Smooth muscle cell of the brain vasculature (primary cell): ENCODE measurements at regions not wholly inside any gene's neighbourhood (a gene's known extent, or its start where the extent isn't known, plus 50 kb on each side); places are given as distances from the start of the nearest gene placed in this dataset.
A peak's percentile ranks its signal among the peaks of the same experiment; 100 is the strongest.

Source experiments
- DNase-seq: peaks from one replicate; pipeline ENCODE4 v3.0.0-alpha.2; 2012; ENCODE audit warnings: low read depth, low spot score

DNA sequence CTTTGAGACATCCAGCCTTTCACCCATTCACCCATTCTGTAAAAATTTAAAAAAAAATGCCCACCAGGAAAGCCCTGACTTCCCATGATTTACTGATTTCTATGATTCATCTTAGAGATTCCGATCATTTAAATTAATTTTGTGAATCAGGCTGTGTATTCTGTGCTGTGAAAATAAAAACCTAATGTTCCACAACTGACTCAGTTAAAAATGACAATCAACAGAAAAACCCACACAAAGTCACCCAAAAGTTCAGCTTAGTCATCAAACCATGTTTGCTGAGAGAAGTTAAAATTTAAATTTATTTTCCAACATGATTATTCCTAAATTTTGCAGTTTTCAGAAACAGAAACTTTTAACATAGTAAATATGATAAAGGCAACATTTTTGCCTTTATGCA, 509.9 kb downstream of the TENT5A start:
- no peak for DNase-seq

DNA sequence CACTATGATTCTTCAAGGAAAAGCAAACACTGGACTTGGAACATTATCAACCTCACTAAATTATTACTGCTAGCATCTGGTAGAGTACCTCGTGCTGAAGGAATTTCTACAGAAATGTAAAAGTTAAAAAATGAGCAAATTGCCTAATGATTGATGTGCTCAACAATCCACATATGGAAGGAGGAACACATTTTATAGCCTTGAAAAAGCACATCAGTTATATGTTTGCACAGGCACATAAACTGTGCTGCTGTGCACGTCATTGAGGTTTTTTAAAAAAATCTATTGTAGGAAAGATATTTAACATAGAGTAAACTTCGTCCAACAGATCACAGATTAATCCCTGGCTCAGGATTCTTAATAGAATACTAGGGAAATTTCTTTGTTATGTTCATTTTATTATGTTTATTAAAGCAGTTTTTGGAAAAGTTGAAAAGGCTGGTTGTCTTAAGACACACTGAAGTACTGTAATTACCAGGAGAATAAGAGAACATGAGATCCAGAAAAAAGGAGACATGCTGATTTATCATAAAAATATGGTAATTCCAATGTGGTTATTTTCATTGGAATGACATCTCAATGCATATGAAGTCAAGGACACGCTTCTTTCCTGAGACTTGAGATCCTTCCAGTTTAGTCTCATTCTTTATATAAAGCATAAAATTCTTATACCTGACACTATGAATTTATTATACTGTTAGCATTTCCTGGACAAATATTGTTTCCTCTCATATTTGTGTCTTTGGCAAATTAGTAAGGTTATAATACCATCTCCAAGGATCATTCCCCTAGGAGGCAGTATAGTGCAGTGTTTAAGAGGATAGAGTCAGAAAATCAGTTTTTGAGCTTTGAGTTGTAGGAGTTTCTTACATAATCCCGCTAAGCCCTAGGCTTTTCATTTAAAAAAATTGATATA, 511.1 kb downstream of the TENT5A start:
- DNase-seq, result no peak

DNA sequence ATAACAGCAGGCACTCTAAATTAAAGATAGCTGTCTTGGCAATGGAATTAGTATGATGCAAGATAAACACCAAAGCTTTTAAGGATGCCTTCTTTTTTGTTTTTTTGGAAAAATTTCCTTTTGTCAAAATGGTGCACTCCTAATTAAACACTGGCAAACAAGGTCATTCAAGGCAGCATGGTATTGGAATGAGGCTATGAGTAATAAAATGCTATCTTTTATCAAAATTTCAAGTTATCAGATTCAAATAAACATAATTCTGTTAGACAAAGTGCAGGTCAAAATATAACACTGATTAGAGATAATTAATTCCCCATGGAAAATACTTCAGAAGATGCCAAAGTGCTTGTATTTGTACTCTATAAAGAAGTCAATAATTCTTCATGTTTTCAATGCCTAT, 514.1 kb downstream of the TENT5A start:
- DNase-seq, result no peak

DNA sequence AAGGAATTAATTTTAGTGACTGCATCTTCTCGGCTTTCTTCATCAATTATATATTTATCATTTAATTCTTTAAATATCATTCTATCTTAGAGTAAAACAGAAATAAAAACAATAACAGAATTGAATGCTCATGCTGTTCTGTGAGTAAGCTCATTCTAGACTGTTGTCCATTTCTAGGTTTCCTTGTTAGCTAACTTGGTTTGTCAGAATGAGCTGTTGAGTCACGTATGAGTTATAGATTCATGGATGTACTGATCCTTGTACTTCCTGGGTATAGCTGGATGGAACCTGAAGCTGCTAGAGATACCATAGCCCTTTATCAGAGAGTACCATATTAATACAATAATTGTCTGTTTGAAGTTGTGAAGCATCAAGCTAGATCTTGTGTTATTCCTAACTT, 515.3 kb downstream of the TENT5A start:
- no peak for DNase-seq

DNA sequence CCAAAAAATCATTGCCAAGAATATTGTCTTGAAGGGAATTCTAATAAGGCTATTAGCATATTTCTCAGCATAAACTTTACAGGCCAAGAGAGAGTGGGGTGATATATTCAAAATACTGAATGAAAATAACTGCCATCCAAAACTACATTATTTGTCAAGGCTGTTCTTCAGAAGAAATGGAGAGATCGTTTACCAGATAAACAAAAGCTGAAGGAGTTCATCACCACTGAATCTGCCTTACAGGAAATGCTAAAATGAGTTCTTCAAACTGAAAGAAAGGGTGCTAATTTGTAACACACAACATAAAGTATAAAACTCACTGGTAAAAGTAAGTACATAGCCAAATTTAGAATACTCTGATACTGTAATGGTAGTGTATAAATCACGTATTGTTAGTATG, 517.0 kb downstream of the TENT5A start:
- DNase-seq, result no peak

DNA sequence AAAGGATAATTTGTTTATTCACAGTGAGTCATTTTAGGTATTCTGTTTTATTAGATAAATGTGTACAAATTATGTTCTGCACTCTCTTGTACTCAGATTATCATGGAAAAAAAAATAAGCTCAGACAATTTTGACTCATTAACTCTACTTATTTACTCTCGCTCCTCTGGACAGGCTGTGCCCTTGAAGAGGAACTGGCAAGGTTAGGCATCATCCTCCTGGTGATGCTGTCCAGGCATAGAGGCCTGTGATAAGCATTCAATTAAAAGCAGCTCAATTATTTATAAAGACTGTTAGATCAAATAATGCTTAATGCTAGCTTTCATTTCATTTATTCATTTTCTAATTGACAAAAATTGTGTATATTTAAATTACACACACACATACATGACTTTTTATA, 518.5 kb downstream of the TENT5A start:
- no peak for DNase-seq

DNA sequence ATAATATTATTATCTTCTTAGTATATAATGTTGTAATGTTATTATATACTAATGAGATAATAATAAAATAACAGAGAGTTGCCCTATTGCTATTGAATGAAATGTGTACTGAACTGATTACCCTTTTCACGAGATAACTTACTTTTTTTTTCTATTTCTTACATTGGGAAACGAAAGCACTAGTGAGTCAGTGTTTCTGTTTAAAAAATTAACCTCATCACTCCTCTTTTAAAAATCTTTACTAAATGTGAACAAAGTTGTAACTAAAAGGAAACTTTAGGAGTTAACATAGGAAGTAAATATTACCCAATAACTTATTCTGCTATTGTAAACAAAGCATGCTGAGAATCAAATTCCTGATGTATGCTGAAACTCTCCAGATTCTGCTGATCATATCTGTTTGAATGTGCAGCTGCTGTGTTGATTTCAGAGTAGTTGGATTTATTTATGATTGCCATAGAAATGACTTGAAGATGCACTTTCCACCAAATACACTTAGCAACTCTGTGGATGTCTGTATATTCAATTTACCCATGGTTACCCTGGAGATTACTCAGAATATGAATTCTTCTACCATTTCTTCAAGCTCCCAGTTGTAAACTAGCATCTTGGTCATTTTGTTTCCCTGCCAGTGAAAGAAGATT, 523.4 kb downstream of the TENT5A start:
- DNase-seq, result peak; percentile 57

DNA sequence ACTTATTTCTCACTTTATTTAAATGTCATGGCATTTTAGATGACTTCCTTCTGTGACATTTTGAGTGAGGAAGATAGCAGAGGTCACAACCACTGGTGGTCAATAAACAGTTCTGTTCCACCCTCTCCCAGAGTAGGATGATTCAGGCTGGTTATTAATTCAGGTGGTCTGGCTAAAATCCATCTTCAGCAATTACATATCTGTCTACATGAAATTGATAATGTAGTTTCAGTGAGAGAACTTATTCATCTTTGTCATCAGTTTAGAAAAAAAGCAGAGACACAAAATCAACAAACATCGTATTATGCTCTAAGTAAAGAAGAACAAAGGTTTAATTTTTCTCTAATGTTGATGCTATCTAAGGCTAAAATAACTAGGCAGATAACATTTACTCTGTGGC, 525.5 kb downstream of the TENT5A start:
- no peak for DNase-seq

DNA sequence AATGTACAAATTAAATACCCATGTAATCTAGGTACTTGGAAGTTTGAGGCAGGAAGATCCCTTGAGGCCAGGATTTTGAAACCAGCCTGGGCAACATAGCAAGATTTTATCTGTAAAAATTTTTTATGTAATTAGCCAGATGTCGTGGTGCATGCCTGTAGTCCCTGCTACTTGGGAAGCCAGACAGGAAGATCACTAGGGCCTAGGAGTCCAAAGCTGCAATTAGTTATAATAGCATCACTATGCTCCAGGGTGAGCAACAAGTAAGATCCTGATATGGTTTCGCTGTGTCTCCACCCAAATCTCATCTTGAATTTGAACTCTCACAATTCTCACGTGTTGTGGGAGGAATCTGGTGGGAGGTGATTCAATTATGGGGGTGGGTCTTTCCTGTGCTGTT, 535.8 kb downstream of the TENT5A start:
- no peak for DNase-seq

DNA sequence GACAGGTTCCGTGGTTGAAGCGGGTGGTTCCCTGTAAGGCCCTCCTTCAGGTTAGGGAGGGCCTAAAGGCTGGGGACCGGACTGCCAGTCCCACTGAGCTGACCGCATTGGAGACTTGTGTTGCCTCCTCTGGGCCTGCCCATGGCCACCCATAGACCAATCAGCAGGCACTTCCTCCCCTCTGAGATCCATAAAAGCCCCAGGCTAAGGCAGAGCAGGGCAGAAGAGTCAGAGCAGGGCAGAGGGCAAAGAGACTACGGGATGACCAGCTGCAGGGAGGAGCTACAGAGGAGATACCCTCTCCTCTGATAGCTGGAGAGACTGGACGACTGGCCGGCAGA, 537.4 kb downstream of the TENT5A start:
- no peak for DNase-seq

DNA sequence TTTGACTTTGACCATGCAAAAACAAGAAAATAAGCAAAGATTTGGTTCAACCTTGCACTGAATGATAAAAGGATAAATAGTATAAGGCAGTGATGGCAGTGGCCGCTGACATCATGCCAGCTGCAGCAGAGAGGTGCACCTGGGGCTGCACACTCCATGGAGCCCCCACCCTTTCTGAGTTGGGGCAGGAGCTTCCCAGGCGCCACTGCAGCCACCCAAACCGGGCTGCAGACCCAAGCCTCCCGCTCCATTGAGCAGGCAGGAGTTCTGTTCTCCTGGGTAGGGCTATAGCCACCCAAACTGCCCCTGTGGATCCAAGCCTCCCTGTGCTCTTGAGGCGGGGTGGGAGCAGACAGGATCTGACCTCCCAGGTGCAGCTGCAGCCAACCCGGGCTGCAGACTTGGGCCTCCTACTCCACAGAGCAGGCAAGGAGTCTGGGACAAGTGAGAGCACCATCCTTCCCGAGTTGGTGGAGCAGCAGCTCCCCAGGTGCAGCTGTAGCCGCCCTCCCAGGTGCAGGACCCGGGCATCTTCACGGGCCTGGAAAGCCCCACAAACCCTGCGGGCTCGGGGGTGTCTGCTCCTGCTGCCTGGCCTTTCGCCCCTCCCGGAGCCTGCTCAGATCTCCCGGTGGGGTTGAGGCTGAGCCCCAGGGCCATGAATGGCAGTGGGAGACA, 537.9 kb downstream of the TENT5A start:
- no peak for DNase-seq

DNA sequence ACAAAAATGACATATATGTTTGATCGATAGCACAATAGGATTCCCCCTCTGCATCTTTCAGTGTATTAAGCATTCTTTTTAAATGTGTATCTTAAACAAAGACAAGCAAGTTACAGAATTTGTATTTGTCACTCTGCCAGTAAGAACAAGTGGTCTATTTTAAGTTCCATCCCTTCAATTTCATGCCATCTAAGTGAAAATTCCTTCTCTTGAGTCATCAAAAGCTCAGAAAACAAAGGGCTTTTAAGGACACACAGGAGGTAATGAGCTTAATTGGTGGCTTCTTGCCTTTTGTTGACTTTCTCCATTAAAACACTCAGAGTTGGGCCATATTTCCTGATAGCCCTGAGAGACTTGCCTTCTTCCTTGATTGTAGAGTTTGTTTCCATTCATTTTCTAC, 547.8 kb downstream of the TENT5A start:
- no peak for DNase-seq

DNA sequence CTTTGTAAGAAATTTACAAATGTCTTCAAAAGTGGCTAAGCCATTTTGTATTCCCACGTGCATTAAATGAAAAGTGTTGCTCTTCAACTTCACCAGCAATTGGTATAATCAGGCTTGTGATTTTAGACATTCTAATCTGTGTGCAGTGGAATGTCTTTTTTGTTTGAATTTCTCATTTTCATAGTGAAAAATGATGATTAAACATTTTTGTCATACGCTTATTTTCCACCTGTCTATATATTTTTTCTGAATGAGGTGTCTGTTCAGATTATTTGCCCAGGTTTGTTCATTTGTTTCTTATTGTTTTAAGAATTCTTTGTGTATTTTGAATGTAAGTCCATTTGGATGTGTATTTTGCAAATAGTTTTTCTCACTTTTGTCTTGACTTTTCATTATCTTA, 558.1 kb downstream of the TENT5A start:
- no peak for DNase-seq

DNA sequence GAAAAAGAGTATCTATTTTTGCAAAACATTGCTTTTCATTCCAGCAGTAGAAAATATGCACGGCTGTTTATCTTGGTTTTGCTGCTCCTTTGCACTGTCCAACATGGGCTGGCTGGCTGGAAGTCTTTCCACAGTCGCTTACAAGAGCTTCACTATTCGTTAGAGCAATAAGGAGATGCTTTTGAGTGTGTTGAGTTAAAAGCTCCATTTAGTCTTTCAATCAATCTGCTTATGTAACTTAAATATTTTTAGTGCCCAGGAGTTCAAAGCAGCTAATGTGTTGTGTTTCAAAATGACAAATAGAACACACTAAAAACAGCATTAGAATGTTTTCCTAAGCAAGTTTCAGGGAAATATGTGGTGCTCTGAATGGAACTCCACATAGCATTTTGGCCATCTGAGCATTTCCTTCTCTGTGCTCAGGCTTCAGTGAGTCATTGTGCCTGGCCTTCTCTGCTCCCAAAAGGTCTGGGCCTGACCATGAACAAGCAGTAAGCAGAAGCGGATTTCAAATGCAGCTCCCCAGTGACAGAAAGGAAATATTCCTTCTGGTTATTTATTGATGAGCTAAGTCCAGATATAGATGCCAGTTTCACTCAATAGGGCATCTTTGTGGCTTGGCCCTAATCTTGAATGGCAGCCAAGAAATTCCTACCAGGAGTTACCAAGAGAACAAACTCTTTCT, 580.3 kb downstream of the TENT5A start:
- DNase-seq, result peak; percentile 36

DNA sequence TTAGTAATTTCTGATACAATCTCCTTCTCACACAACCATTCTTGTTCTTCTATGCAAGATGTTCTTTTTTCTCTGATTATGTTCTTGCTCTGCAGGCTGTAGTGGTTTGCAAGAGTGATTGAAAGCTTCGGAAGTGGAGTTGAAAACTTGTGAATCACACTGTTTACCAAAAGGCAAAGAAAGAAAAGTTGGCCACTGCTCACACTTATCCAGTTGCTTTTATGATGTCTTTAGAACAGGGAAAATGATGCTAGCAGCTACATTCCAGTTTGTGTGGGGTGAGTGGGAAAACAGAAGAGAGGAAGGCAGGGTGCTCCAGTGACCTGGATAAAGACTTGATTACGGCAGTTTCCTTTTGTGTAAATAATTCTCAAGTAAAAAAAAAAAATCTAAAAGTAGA, 583.3 kb downstream of the TENT5A start:
- peak; percentile 4 for DNase-seq

DNA sequence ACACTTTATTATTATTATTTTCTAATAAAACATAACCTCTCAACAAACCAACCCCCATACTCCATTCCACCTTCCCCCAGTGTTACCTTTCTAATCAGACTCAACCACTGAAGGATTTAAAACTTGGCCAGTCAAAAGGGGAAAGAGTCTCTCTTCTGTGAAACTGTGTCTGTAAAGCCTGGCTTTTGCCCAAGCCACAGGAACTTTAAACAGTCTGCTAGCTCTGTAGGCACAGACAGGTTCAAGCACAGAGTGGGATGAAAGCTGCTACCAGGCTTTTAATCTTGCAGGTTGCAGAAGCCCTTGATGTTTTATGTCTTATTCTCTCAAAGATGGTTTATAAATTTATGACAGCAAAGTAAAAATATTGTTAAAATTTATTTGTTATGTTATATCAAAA, 585.7 kb downstream of the TENT5A start:
- DNase-seq, result no peak

DNA sequence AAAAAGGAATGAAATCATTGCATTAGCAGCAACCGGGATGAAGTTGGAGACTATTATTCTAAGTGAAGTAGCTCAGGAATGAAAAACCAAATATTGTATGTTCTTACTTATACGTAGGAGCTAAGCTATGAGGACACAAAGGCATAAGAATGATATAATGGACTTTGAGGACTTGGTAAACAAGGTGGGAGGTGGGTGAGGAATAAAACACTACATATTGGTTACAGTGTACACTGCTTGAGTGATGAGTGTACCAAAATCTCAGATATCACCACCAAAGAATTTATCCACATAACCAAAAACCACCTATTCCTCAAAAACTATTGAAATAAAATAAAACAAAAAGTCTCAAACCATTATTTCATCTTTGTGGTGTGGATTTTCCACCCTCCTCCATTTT, 593.5 kb downstream of the TENT5A start:
- no peak for DNase-seq

DNA sequence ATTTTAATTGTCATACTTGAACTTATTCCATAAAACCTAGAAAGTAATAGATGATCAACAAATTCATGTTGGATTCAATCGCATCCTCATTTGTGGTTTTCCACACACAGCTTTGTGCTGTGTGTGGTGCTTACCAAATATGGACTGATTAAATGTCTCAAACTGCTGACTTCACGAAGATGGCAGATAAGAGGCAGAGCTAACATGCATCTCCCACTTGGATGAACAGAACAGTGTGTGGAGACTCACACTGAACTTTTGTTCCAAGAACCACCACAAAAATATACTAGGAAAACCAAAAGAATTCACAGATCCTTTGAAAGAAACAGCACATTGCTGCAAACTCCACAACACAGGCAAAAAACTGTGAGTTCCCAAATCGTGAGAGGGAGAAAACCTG, 603.7 kb downstream of the TENT5A start:
- DNase-seq, result no peak

DNA sequence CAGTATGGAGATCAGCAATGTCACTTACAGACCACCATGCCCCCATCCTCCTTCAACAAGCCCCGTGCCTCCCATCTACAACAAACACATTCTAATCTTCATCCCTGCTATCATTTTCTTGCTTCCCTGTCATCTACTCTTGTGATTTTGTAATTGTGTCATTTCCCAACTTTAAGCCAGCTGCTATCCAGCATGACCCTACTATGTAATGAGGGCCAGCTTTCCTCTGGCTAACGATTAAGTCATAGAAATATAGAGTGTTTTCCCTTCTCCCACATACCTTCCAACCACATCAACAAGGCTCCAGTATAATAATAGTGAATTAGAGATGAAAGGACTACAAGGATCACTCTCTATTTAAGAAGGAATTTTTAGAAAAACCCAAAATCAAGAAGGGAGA, 607.0 kb downstream of the TENT5A start:
- no peak for DNase-seq

DNA sequence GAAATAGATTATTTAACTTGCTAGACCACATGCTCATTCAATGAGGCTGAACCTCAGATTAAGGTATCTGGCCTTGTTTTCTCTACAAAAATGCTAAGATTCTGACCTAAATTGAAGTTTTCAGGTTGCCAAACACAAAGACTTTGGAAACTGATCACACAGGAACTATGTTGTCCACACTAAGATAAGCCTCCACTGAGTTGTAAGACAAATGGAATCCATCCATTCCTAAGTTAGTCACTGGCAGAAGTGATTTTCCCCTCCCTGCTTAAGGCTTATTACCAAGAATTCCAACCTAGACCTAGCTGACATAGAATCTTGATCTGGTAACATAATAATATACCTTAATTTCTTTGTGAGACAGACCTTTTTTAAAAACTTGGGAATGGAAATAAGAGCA, 608.1 kb downstream of the TENT5A start:
- no peak for DNase-seq

DNA sequence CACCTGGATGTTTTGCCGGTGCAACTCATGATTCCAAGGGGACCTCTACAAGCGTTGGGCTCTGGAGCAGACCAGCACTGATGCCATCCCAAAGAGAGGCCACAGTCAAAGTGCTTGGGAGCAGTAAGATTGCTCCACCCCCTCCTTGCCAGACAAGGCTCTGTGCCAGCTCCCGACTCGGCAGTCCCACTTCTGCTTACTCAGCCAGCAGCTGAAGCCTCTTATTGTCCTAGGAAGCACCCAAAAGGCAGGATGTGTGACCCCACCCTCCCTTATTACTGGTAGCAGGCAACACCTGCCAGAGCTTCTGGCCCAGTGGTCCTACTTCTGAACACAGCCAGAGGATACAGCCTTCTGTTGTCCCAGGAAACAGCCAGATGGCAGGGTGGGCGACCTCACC, 614.2 kb downstream of the TENT5A start:
- DNase-seq, result no peak

DNA sequence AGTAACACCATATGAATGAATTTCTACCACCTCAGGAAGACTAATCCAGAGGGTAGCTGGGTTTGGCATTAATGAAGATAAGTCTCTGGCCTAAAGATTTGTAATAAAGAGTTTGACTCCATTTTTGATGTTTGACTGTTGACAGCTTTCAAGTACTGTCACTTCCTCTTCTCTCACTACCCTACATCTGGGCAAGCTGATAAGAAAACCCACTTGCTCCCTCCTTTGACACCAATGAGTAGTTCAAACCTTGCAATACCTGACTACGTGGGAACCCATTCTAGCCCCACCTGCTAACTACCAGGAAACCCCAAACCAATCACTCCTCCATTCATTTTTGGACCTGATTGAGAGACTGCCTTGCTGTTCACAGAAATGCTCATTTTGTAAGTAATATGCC, 621.5 kb downstream of the TENT5A start:
- no peak for DNase-seq
